ENCODE measurements at regions not wholly inside any gene's neighbourhood (a gene's known extent, or its start where the extent isn't known, plus 50 kb on each side); places are given as distances from the start of the nearest gene placed in this dataset.

- H3K27ac ChIP-seq = no peak overlapping the region
- DNase-seq (ENCODE audit: low read depth in 1 of 2, low spot score in 1 of 2) = no peak
- H3K4me2 ChIP-seq = no peak overlapping the region
- POLR2A ChIA-PET = no interaction called here
- no peak for ATAC-seq
- no peaks in the 10 kb centered on the region for H3K9me3 ChIP-seq
- CTCF ChIA-PET = no interaction called here
- TF ChIP-seq JUN (IDR thresholded peaks at IDR 0.05) (no peak), RFX5 (IDR thresholded peaks at IDR 0.05) (no peak), FOXS1 (CRISPR knock-in tag; IDR thresholded peaks at IDR 0.05) (no peak), BCL3 (IDR thresholded peaks at IDR 0.05) (no peak), BHLHE40 (IDR thresholded peaks at IDR 0.05; ENCODE audit: low read depth, low read length) (no peak), USF2 (IDR thresholded peaks at IDR 0.05) (no peak), CHD2 (IDR thresholded peaks at IDR 0.05; ENCODE audit: low read length, partially characterized antibody) (no peak), SMC3 (IDR thresholded peaks at IDR 0.05) (no peak), HMGXB4 (CRISPR knock-in tag; IDR thresholded peaks at IDR 0.05; ENCODE audit: borderline replicate concordance) (no peak), HOXB5 (CRISPR knock-in tag; IDR thresholded peaks at IDR 0.05) (no peak), RNF2 (IDR thresholded peaks at IDR 0.05; ENCODE audit: borderline replicate concordance, low read depth) (no peak), ZSCAN20 (CRISPR knock-in tag; IDR thresholded peaks at IDR 0.05) (no peak), REST (IDR thresholded peaks at IDR 0.05) (no peak), RAD21 (conservative IDR thresholded peaks at IDR 0.05 in 1 of 2, IDR thresholded peaks at IDR 0.05 in 1 of 2) (no peak), EP300 (IDR thresholded peaks at IDR 0.05) (no peak), HES2 (IDR thresholded peaks at IDR 0.05) (no peak), ATOH8 (CRISPR knock-in tag; IDR thresholded peaks at IDR 0.05; ENCODE audit: low read depth) (no peak)
- H3K4me1 ChIP-seq = no peaks in the 10 kb centered on the region
- FAIRE-seq = no peak
- WGBS (ENCODE audit: missing lambda C conversion rate) = 5% methylated on average over 3 of the region's 3 CpGs
- no peak overlapping the region for H3K4me3 ChIP-seq
Measured at GRCh38 chr18:65477455-65477854, 273.4 kb upstream of the CDH7 start.

GRCh38 chr18:65468881-65469280 lies 281.9 kb upstream of the CDH7 start:
- DNase-seq (ENCODE audit: low read depth in 1 of 2, low spot score in 1 of 2) = no peak
- H3K4me3 ChIP-seq = no peak overlapping the region
- no peak overlapping the region for H3K27ac ChIP-seq
- H3K4me2 ChIP-seq = no peak overlapping the region
- H3K4me1 ChIP-seq = no peaks in the 10 kb centered on the region
- no peak for FAIRE-seq
- 24% methylated on average over 3 of the region's 3 CpGs for WGBS (ENCODE audit: missing lambda C conversion rate)
- CTCF ChIA-PET = no interaction called here
- POLR2A ChIA-PET = no interaction called here
- no peaks in the 10 kb centered on the region for H3K9me3 ChIP-seq
- ATAC-seq = no peak
- no peak for TF ChIP-seq MAZ (IDR thresholded peaks at IDR 0.05; ENCODE audit: borderline replicate concordance, low read depth, low read length)
- TF ChIP-seq POLR2AphosphoS2 (conservative IDR thresholded peaks at IDR 0.05; ENCODE audit: low read length) = no peak
- TF ChIP-seq JUNB (IDR thresholded peaks at IDR 0.05) = no peak
- no peak for TF ChIP-seq EHF (CRISPR knock-in tag; IDR thresholded peaks at IDR 0.05)
- no peak for TF ChIP-seq KDM1A (IDR thresholded peaks at IDR 0.05; ENCODE audit: low read depth)
- no peak for TF ChIP-seq NR3C1 (IDR thresholded peaks at IDR 0.05)
- TF ChIP-seq POLR2A (IDR thresholded peaks at IDR 0.05; ENCODE audit: low read length) = no peak
- TF ChIP-seq PHF8 (IDR thresholded peaks at IDR 0.05; ENCODE audit: borderline replicate concordance, low read depth) = no peak
- no peak for TF ChIP-seq CTCF (IDR thresholded peaks at IDR 0.05)
- TF ChIP-seq TFCP2L1 (CRISPR knock-in tag; IDR thresholded peaks at IDR 0.05) = no peak
- TF ChIP-seq HES2 (IDR thresholded peaks at IDR 0.05) = no peak
- no peak for TF ChIP-seq CHD4 (IDR thresholded peaks at IDR 0.05; ENCODE audit: borderline replicate concordance)
- TF ChIP-seq HOXB5 (CRISPR knock-in tag; IDR thresholded peaks at IDR 0.05) = no peak
- TF ChIP-seq MAX (IDR thresholded peaks at IDR 0.05) = no peak
